H1 (cell line): ENCODE measurements at regions not wholly inside any gene's neighbourhood (a gene's known extent, or its start where the extent isn't known, plus 50 kb on each side); places are given as distances from the start of the nearest gene placed in this dataset.

Experiments
- BACH1 ChIP-seq: IDR thresholded peaks from 2 replicates; pipeline ENCODE4 v1.6.1; 2012; ENCODE audit warnings: low read length, improper control_type of control experiment
- RFX5 ChIP-seq: IDR thresholded peaks from 2 replicates; pipeline ENCODE4 v1.6.1; 2011; ENCODE audit warnings: low read depth, low read length, improper control_type of control experiment, borderline replicate concordance

DNA sequence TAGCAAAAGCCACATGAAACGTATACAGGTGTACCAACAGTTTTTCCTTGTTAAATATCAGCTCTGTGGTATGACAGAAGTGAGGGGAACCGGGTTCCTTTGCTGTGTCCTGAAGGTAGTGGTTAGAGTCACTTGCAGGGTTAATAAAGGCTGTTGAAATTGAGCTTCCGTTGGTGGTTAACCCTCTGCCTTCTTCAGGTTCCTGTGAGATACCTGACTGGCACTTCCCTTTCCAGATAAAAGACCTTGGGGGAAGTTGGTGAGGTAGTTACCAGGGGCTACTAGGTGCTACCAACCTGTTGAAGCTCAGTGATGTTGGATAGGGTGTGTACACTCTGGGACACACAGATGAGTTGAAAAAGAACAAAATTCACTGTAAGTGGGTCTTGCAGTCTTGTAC lies 384.1 kb downstream of the GATA3 start (continued):
- TF ChIP-seq BACH1: no peak
- no peak for TF ChIP-seq RFX5
